PC-9 (cell line): ENCODE measurements at regions not wholly inside any gene's neighbourhood (a gene's known extent, or its start where the extent isn't known, plus 50 kb on each side); places are given as distances from the start of the nearest gene placed in this dataset.

Source experiments
- EZH2 ChIP-seq: fragments of 200-600 bp; sonication (generic); IDR thresholded peaks from 2 replicates; pipeline ENCODE4 v1.8.0; 2017; ENCODE audit warnings: antibody characterized with exemption, low read depth
- TF ChIP-seq, protein P1 (sequence below): fragments of 200-600 bp; sonication (generic); conservative IDR thresholded peaks from 2 replicates; pipeline ENCODE4 v1.6.1; 2017; ENCODE audit warnings: mixed run types, antibody characterized with exemption, mild to moderate bottlenecking, moderate library complexity

DNA sequence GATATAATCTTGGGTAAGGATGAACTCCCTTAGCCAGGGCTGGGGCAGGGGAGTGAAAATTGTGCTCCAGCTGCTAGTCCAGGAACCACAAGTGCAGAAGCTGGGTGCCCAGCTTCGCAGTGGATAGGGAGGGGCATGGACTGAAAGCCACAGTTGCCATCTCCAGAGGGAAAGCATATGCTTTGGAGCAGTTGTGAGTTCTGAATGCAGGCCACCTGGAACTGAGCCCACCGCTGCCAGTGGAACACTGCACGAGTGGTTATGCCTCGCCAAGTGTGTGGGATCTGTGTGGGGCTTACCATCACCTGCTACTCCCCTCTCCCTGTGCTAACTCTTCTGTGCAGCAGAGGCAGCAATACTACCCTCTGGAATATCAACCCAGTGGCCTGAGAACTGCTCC lies 158.4 kb upstream of the DPT start:
- TF ChIP-seq, protein P1, sequence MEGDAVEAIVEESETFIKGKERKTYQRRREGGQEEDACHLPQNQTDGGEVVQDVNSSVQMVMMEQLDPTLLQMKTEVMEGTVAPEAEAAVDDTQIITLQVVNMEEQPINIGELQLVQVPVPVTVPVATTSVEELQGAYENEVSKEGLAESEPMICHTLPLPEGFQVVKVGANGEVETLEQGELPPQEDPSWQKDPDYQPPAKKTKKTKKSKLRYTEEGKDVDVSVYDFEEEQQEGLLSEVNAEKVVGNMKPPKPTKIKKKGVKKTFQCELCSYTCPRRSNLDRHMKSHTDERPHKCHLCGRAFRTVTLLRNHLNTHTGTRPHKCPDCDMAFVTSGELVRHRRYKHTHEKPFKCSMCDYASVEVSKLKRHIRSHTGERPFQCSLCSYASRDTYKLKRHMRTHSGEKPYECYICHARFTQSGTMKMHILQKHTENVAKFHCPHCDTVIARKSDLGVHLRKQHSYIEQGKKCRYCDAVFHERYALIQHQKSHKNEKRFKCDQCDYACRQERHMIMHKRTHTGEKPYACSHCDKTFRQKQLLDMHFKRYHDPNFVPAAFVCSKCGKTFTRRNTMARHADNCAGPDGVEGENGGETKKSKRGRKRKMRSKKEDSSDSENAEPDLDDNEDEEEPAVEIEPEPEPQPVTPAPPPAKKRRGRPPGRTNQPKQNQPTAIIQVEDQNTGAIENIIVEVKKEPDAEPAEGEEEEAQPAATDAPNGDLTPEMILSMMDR = no peak
- TF ChIP-seq EZH2 = no peak
